ENCODE measurements at regions not wholly inside any gene's neighbourhood (a gene's known extent, or its start where the extent isn't known, plus 50 kb on each side); places are given as distances from the start of the nearest gene placed in this dataset.
"Not testable (repeated sequence)": the region's sequence is repeated elsewhere in the genome, so short reads cannot be mapped to it uniquely, and the experiment has no call there.

GRCh38 chr5:36478646-36479317 lies 127.6 kb upstream of the SLC1A3 start:
- DNase-seq (ENCODE audit: low read depth), result no peak

- DNase-seq (ENCODE audit: low read depth), result no peak
Observed at GRCh38 chr5:36481454-36482120, 124.8 kb upstream of the SLC1A3 start.

GRCh38 chr5:36482812-36483211 lies 123.6 kb upstream of the SLC1A3 start:
- DNase-seq (ENCODE audit: low read depth), result no peak

- no peak for DNase-seq (ENCODE audit: low read depth)
Observed at GRCh38 chr5:36489505-36489904, 116.9 kb upstream of the SLC1A3 start.

- DNase-seq (ENCODE audit: low read depth), result no peak
Observed at GRCh38 chr5:36491856-36492255, 114.5 kb upstream of the SLC1A3 start.

GRCh38 chr5:36492984-36493654 lies 113.3 kb upstream of the SLC1A3 start:
- DNase-seq (ENCODE audit: low read depth), result no peak

GRCh38 chr5:36494028-36494427 lies 112.4 kb upstream of the SLC1A3 start:
- no peak for DNase-seq (ENCODE audit: low read depth)

GRCh38 chr5:36494841-36495601 lies 111.4 kb upstream of the SLC1A3 start:
- no peak for DNase-seq (ENCODE audit: low read depth)

- no peak for DNase-seq (ENCODE audit: low read depth)
Observed at GRCh38 chr5:36495611-36496010, 110.8 kb upstream of the SLC1A3 start.

GRCh38 chr5:36496471-36496870 lies 109.9 kb upstream of the SLC1A3 start:
- no peak for DNase-seq (ENCODE audit: low read depth)

GRCh38 chr5:36502608-36503007 lies 103.8 kb upstream of the SLC1A3 start:
- no peak for DNase-seq (ENCODE audit: low read depth)

GRCh38 chr5:36505021-36505420 lies 101.4 kb upstream of the SLC1A3 start:
- no peak for DNase-seq (ENCODE audit: low read depth)

- DNase-seq (ENCODE audit: low read depth), result no peak
Observed at GRCh38 chr5:36507332-36507952, 99.0 kb upstream of the SLC1A3 start.

- DNase-seq (ENCODE audit: low read depth), result not testable (repeated sequence)
Observed at GRCh38 chr5:36508331-36508730, 98.1 kb upstream of the SLC1A3 start.

- not testable (repeated sequence) for DNase-seq (ENCODE audit: low read depth)
Observed at GRCh38 chr5:36513647-36514046, 92.8 kb upstream of the SLC1A3 start.

GRCh38 chr5:36519881-36520280 lies 86.5 kb upstream of the SLC1A3 start:
- no peak for DNase-seq (ENCODE audit: low read depth)

- no peak for DNase-seq (ENCODE audit: low read depth)
Observed at GRCh38 chr5:36521219-36521618, 85.2 kb upstream of the SLC1A3 start.

- DNase-seq (ENCODE audit: low read depth), result no peak
Observed at GRCh38 chr5:36521838-36522745, 84.3 kb upstream of the SLC1A3 start.

- DNase-seq (ENCODE audit: low read depth), result no peak
Observed at GRCh38 chr5:36522746-36523065, 83.7 kb upstream of the SLC1A3 start.

- no peak for DNase-seq (ENCODE audit: low read depth)
Observed at GRCh38 chr5:36523450-36523849, 83.0 kb upstream of the SLC1A3 start.

- no peak for DNase-seq (ENCODE audit: low read depth)
Observed at GRCh38 chr5:36523926-36524325, 82.5 kb upstream of the SLC1A3 start.
